Stimulated activated CD8-positive, alpha-beta memory T cell treated with anti-CD3 and anti-CD28 coated beads, Interleukin-15, amount 100 ng/mL, for 48 hours (primary cell): ENCODE measurements at regions not wholly inside any gene's neighbourhood (a gene's known extent, or its start where the extent isn't known, plus 50 kb on each side); places are given as distances from the start of the nearest gene placed in this dataset.

Experiments
- DNase-seq, 2 donors: peaks; one replicate each; pipeline ENCODE4 v3.0.0-alpha.2; 2020; ENCODE audit warnings: low read depth in 2 of 2

DNA sequence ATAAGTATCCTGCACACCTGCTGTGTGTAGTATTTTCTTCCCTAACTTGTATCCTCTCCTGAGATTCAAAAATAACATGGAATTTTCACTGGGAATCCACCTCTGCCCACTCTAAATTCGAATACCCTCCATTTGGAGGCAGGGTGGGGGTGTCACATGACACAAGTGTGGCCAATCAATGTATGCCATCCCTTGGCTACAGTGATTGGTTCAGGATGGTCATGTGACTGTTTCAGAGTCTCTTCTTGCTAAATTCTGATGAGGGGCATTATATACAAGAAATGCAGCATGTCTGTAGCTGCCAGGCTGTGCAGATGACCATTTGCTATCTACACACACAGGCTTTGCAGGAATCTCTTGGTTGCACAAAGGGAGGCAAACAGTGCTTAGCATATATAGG lies 86.8 kb upstream of the TMEM132C start:
- DNase-seq: no peak

DNA sequence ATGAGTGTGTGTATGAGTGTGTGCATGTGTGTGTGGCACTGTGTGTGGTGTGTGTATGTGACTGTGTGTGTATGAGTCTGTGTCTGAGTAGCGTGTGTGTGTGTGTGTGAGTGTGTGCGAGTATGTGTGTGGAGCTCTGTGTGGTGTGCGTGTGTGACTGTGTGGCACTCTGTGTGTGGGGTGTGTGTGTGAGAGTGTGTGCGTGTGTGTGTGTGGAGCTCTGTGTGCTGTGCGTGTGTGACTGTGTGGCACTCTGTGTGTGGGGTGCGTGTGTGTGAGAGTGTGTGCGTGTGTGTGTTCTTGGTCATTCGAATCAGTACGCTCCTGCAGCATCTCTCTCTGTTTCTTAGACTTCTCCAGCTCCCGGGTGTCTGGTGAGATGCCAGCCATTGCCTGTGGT lies 76.9 kb upstream of the TMEM132C start:
- no peak for DNase-seq

DNA sequence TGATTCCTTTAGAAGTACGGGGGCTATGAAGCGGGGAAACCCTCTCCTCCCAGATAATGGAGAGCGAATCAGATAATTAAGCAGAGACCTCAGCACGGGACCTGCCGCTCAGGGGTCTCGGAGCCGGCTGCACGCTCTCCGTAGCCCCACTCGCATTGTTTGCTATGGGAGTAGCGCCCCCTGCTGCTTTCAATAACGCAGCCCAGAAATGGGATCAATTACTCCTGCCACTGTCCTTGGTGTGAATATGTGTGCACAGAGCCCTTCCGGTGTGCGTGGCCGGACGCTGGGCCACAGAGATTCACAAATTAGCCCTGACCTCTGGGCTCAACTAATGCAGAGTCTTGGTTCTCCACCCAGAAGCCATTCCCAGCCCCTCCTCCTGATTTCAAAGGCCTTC lies 76.4 kb upstream of the TMEM132C start:
- DNase-seq: no peak

DNA sequence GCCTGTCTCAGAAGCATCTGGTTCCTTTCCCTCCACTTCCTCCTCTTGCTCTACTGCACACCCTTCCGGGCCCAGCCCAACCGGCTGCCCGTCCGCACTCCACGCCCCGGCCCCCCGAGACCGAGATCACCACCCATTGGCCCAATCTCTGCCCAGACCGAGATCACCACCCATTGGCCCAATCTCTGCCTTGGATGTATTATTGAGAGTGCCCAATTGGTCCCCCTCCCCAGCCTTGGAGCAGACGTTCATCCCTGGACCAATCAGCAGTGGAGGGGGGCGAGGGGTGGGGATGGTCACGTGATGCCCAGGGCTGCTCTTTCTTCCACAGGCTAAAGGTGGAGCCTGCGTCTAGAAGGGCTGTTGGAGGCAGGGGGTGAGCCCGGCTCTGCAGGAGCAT lies 75.6 kb upstream of the TMEM132C start:
- DNase-seq: no peak

- no peak for DNase-seq
Observed at GRCh38 chr12:128204711-128205110, 62.3 kb upstream of the TMEM132C start.

DNA sequence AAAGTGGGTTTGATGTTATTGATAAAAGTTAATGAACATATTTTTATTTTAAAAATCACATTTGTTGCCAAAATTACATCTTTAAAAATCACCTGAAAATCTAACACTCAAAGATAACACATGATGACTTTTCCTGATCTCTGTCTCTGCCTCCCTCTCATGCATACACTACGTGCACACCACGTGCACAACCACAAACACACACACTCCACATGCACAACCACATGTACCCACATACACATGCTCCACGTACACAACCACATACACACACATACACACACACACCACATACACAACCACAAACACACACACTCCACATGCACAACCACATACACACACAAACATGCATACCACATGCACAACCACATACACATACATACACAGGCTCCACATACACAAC lies 61.8 kb upstream of the TMEM132C start:
- DNase-seq: no peak

- DNase-seq: no peak
Observed at GRCh38 chr12:128205758-128206157, 61.2 kb upstream of the TMEM132C start.
